Muscle of arm (tissue), 1 donor: ENCODE measurements at regions not wholly inside any gene's neighbourhood (a gene's known extent, or its start where the extent isn't known, plus 50 kb on each side); places are given as distances from the start of the nearest gene placed in this dataset.
"Not testable (repeated sequence)": the region's sequence is repeated elsewhere in the genome, so short reads cannot be mapped to it uniquely, and the experiment has no call there.

ENCODE experiments used
- DNase-seq: peaks from one replicate; pipeline ENCODE4 v3.0.0-alpha.2; 2013

DNA sequence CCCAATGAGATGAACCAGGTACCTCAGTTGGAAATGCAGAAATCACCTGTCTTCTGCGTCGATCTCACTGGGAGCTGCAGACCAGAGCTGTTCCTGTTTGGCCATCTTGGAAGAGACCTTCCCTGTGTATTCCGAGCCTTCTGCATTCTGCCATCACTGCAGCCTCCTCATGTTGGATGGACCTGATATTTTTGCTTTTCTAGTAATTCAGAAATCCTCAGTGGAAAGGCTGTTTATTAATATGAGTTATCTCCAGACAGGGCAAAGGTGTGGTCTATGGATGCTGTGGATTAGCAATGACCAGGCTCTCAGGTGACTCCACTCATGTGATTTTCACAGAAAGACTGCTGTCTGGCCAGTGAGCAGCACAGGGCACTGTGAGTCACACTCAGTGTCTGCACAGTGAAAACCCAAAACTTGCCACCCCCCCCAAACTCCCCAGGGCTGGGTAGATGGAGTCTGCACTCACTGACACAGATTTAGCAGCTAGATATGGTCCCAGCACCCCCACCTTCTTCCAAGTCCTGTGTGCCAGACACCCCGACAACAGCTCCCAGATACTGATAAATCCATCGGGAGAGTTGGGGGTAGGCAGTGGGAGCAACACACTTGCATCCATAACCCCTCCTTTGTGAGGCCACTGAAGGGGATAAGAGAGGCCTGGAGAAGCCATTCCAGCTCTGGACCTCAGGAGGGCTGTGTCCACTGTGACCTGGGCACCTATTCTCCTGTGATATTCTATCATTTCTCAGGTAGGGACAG lies 75.2 kb upstream of the TOP3B start:
- no peak for DNase-seq

DNA sequence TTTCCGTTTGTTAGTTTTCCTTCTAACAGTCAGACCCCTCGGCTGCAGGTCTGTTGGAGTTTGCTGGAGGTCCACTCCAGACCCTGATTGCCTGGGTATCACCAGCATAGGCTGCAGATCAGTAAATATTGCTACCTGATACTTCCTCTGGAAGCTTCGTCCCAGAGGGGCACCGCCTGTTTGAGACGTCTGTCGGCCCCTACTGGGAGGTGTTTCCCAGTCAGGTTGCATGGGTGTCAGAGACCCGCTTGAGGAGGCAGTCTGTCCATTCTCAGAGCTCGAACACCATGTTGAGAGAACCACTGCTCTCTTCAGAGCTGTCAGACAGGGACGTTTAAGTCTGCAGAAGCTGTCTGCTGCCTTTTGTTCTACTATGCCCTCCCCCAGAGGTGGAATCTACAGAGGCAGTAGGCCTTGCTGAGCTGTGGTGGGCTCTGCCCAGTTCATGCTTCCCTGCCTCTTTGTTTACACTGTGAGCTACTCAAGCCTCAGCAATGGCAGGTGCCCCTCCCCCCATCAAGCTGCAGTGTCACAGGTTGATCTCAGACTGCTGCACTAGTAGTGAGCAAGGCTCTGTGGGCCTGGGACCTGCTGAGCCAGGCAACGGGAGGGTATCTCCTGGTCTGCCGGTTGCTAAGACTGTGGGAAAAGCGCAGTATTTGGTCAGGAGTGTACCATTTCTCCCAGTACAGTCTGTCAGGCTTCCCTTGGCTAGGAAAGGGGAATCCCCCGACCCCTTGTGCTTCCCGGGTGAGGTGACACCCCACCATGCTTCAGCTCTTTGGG lies 74.4 kb upstream of the TOP3B start:
- not testable (repeated sequence) for DNase-seq

DNA sequence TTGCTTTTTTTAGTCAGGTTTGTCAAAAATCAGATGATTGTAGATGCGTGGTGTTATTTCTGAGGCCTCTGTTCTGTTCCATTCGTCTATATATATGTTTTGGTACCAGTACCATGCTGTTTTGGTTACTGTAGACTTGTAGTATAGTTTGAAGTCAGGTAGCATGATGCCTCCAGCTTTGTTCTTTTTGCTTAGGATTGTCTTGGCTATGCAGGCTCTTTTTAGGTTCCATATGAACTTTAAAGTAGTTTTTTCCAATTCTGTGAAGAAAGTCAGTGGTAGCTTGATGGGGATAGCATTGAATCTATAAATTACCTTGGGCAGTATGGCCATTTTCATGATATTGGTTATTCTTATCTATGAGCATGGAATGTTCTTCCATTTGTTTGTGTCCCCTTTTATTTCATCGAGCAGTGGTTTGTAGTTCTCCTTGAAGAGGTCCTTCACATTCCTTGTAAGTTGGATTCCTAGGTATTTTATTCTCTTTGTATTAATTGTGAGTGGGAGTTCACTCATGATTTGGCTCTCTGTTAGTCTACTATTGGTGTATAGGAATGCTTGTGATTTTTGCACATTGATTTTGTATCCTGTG lies 70.1 kb upstream of the TOP3B start:
- not testable (repeated sequence) for DNase-seq

DNA sequence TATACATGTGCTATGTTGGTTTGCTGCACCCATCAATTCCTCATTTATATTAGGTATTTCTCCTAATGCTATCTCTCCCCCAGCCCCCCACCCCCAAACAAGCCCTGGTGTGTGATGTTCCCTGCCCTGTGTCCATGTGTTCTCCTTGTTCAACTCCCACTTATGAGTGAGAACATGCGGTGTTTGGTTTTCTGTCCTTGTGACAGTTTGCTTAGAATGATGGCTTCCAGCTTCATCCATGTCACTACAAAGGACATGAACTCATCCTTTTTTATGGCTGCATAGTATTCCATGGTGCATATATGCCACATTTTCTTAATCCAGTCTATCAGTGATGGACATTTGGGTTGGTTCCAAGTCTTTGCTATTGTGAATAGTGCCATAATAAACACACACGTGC lies 68.4 kb upstream of the TOP3B start:
- not testable (repeated sequence) for DNase-seq

DNA sequence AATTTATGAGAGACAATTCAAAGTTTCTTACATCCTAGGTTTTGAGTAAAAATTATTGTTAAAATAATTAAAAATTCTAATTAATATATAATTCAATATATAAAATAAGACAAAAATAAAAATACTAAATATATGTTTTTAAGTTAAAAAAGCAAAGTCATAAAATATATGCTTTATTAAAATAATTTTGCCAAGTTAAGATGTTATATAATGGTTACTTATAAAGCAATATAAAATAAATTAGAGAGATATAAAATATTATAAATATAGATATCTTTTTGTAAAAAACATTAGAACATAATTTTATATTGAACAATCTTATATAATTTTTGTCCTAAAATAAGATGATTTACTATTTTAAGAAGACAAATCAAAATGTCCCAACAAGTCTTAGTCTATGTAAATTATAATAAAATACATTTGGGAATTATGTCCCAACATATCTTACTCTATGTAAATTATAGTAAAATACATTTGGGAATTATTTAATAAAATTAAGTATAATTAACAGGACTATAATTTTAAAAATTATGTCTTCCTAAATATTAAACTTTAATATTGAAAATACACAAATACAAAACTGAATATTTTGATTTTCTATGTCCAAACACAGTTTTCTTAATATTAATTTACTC lies 67.7 kb upstream of the TOP3B start:
- no peak for DNase-seq

DNA sequence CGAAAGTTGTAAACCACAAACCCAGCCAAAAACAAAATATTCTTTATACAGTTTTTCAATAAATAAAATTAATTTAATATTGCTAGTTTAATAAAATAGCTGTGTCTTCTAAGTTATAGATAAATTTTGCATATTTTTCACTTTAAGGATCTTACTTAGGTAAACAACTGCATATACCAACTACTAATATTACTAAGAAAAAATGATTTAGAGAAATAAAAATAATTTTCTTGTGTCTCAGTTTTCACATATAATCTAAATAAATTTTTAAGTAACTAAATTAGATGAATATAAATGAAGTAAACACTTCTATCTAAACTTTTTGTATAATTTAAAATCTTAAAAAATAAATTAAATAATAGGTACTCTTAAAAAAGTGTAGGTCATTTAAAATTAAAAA lies 67.1 kb upstream of the TOP3B start:
- no peak for DNase-seq

DNA sequence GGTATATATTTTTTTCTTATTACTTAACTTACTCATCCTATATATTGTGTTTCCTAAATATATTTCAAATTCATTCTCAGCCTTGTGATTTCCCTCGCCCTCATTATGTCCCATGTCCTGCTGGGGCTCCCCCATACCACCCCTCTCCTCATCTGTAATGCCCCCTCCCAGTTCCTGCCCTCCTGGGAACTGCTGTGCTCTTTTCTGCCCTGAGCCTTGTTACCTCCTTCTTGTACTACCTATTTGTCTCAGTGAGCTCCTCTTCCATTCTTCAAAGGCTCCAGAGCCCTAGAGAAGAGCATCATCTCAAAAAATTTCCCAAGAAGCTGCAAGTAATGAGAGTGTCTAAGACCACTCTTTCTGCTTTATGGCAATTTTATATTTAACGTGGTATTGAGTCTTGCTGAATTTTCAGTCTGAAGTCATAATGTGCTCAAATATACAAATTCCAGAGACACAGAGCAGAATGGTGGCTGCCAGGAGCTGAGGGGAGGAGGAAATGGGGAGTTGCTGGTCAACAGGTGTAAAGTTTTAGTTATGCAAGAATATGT lies 66.5 kb upstream of the TOP3B start:
- DNase-seq, result no peak

DNA sequence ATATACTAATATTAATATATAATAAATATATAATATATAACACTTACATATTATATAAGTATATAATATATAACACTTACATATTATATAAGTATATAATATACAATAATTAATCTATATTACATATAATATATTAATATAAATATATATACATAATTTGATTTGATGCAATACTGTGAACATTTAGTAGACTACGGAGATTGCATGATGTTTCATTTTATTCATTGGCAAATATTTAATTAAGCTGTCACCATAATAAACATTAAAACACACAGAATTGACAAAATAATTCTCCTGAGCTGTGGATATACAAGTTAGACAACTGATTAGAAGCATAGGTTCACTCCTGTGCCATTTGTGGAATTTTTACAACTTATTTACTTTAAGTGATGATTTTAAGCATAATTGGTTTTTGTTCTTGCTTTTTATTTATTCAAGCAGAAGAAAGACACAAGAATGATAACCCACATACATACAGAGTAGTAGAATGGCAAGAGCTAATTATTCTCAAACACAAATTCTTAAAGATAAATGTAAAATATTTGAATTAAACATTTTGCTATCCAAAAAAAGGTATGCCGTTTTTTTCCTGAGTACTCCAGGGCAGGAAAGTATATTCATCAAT lies 65.8 kb upstream of the TOP3B start:
- no peak for DNase-seq

DNA sequence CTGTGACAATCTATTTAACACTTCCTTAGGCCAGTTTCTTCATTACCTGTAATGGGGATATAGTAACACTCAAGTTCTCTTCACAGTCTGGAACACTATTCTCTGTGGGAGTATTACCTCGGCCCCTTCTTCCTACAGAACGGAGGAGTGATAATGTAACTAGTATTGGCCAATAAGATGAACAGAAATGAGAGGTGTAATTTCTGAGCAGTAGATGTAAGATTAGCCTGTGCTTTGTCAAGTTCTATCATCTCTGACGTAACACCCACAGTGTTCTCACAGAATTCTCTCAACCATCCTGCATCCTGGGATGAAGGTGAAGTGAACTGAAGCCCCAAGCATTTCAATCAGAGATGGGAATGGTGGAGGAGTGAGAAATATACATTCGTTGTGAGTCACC lies 65.2 kb upstream of the TOP3B start:
- DNase-seq, result no peak

DNA sequence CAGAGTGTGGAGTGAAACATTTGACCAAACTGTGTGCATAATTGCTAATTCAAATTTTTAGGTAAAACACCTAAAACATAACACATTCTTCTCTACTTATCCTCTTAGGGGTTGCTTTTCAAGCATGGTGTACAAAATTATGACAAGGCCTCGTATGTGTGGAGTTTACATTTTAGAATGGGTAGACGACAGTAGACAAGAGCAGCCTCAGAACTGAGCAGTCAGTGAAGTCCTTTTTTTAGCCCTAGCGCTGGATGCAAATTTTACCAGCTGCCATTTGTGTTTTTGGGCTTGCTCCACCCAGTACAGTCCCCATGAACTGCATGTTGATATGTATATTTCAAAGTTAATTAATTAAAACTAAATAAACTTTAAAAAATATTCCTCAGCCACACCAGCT lies 64.7 kb upstream of the TOP3B start:
- no peak for DNase-seq

DNA sequence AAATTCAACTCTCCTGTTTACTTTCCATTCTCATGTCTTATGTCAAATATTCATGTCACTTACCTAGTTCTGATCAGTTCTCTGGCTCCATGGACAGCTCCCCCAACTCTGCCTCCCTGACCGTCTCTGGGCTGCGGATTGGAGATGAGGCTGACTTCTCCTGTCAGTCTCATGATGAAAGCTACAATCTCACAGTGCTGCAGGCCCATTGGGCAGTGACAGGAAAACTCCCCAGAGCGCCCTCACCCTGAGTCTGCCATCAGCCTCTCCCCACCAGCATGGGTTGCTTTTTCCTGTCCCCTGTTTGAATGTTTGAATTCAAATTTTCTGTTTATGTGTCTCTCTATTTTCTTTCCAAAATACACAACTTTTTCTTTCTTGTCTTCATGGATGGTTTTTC lies 63.8 kb upstream of the TOP3B start:
- DNase-seq, result no peak

DNA sequence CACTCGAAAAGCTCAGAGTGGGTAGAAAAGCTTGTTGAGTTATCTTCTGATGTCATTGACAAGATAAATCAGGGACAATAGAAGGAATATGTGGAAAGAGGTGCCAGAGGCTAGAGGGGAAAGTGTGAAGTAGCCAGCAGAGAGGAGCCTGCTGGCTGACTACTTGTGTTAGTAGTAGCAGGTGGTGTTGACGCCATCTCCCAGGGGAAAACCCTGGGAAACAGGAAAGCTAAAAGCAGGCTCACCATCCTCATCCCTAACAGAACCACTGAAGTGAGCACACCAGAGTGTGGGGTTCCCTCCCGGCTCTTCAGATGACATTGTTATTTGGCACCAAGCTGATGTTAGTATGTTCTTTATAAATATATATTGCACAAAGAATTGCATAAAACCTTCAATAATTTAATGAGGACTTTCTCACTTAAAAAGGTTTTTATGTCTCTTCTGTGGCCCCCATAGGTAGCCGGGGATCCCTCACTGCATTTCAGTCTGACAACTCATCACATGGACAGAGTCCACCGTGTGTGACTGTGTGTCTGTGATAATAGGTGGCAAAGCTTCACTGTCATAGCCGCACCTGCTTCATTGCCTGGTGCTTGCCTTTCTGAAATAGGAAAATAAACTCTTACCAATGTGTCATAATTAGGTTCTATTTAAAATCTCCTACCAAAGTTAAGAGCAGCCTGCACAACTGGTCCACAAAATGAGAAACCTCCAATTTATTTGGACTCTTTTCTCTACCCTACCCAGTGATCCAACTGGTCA lies 63.2 kb upstream of the TOP3B start:
- DNase-seq, result no peak

DNA sequence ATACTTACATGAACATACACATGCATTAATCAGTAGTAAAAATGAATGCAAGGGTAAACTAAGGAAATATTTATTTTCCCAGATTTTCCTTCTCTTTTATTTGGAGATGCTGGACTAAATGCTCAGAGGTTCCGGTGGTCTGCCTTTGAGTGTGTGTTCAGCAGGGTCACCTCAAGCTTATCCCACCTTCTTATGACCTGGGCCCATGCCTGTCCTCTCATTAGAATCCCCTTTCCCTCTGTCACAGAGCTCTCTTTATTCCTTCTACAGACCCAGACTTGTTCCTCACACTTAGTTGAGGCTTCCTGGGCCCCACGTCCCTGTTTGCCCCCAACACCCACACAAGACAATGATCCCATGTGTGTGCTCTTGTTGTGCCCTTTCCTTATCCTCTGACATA lies 61.6 kb upstream of the TOP3B start:
- DNase-seq, result no peak

DNA sequence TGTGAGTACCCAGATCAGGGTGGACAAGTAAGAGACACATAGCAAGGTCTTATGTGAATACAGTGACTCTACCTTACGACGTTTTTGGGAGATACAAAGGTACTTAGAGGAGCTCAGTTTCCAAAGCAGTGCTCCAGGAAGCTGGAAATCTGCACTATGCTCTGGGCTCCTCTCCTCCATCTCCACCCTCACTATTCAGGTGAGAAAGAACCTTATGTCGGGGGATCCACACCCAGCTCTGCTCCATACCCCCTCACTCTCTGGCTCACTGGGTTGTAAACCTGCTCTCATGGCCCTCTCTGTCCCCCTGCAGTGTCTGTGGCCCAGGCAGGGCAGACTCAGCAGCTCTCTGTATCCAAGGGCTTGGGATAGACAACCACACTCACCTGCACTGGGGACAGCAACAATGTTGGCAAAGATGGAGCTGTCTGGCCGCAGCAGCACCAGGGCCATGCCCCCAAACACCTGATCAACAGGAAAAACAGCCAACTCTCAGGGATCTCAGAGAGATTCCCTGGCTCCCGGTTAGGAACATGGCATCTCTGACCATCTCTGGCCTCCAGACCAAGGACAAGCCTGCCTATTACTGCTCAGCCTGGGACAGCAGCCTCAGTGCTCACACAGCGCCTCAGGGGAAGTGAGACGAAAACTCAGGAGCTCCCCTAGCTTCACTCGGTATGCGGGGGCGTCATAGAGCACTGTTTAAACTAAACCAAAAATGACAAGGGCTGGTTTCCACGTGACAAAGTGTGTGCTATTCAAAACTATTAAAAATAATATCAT lies 60.9 kb upstream of the TOP3B start:
- no peak for DNase-seq

DNA sequence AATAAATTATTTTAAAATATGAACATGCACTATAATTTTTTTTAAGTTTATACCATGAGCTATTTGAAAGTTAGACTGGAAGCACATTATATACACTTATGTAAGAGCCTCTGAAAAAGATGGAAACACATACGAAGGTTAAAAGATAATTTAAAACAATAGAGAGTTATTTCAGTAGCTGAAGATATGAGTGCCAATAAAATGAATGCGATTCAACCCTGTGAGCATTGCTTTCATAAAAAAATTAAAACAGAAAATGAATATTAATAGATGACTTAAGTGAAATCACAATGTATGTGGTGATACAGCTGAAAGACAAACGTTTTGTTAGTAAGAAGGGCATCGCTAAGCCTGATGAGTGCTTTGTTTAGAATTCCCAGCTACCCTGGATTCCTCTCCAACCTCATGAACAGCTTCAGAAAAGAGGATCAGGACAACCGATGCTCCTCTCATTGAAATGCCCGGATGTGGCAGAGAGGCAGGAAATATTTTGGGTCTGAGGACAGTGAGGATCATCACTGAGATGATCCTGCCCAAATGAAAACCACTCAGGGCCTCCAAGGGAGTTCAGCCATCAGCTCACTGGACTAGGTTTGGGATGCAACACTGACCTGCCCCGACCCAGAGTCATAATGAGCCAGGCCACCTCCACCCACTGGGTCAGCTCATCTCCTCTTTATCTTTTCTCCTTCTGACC lies 60.2 kb upstream of the TOP3B start:
- DNase-seq, result no peak

DNA sequence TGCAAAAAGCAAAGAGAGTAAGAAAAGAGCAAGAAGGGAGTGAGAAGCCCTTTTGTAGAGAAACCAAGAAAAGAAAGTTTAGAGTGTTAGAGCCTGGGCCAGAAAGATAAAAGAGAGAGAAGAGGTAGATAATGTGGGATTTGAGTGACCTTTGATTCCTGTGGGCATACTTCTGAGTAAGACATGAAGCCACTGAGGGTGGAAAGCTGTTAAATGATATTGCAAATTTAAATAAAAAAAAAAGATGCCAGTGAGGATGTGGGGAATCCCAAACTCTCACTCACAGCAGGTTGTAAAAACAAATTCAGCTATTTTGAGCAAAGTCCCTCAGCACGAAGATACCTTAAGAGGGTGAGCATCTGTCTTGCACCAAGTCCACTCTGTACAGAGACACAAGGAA lies 59.4 kb upstream of the TOP3B start:
- no peak for DNase-seq

DNA sequence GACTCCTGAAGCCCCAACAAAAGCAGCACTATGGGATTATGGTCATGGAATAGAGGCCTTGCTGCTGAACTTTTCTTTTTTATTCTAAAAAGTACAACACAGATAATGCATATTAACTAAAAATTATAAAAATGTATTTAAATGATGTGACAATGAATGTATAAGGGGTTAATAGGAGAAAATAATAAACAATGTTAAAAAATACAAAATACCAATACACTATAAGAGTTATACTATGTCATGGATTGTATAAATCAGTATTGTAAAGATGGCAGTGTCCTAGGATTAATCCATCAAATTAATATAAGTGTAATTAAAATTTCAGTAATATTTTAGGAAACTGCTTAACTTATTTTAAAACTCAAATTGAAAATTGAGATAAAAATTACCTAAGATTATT lies 58.3 kb upstream of the TOP3B start:
- DNase-seq, result no peak

DNA sequence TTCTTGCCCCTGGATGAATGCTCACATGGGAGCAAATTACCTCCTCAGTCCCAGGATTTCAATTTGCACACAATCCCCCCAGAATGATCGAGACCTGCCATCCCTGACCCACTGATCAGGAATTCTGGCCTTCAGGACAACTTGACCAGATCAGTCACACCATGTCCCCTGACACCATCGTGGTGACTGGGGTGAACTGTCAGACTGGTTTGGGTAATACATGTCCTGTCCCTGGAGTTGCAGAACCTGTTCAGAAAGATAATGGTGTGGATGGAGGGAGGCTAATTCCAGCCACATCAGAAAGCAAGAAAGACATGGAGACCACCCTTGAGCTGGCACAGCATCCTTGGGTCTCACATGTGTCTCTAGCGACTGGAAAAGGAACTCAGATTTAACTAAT lies 57.9 kb upstream of the TOP3B start:
- no peak for DNase-seq

DNA sequence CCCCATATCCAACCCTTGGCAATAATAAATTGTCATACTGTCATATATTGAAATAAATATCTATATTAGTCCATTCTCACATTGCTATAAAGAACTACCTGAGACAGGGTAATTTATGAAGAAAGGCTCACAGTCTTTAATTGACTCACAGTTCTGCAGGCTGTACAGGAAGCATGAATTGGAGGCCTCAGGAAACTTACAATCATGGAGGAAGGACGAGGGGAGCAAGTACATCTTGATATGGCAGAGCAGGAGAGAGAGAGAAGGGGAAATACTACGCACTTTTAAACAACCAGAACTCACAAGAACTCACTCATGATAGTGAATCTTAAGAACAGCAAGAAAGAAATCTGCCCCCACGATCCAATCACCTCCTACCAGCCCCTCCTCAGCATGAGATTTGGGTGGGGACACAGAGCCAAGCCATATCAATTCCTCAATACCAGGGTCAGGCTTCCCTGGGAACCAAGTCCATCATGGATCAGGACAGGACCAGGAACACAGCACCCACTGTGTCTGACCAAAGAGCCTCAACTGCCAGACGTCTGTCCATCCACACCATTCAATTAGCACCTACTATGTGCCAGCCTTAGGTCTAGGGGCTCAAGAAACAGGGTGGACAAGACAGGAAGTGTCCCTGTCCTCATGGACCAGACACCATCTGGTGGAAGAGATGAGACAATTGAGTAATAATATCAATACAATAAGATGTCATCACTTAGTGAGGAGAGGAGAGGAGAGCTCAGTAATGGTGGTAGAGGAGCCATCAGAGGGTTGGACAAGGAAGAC lies 56.9 kb upstream of the TOP3B start:
- no peak for DNase-seq
